ENCODE measurements at regions not wholly inside any gene's neighbourhood (a gene's known extent, or its start where the extent isn't known, plus 50 kb on each side); places are given as distances from the start of the nearest gene placed in this dataset.

- TF ChIP-seq CTCF (IDR thresholded peaks at IDR 0.05 in 2 of 3, conservative IDR thresholded peaks at IDR 0.05 in 1 of 3; ENCODE audit: borderline replicate concordance in 1 of 3, insufficient read depth in 1 of 3, low read depth in 2 of 3, low read length in 2 of 3) (no peak), ZNF274 (IDR thresholded peaks at IDR 0.05; ENCODE audit: low read depth, low read length) (no peak), POLR2A (IDR thresholded peaks at IDR 0.05; ENCODE audit: borderline replicate concordance, extremely low read depth, insufficient read depth, insufficient read length) (no peak), RAD21 (IDR thresholded peaks at IDR 0.05; ENCODE audit: low read depth) (no peak), SRF (IDR thresholded peaks at IDR 0.05; ENCODE audit: low read depth) (no peak), YY1 (IDR thresholded peaks at IDR 0.05; ENCODE audit: extremely low read depth, insufficient replicate concordance, low read depth, low read length) (no peak)
These were observed 147.6 kb upstream of the MIR17HG start for GRCh38 chr13:91199866-91200265.

Measured in HCT116 (cell line).